OCI-LY1 (cell line): ENCODE measurements at regions not wholly inside any gene's neighbourhood (a gene's known extent, or its start where the extent isn't known, plus 50 kb on each side); places are given as distances from the start of the nearest gene placed in this dataset.

Experiments
- H2AFZ ChIP-seq: fragments of 200-600 bp; sonication (generic), shearing (Covaris generic); 2 replicates; pipeline ENCODE4 v1.6.0; 2014; ENCODE audit warnings: antibody characterized with exemption, mild to moderate bottlenecking, low read length
- H3F3A ChIP-seq: fragments of 200-600 bp; sonication (generic), shearing (Covaris generic); 2 replicates; pipeline ENCODE4 v1.6.0; 2014; ENCODE audit warnings: mild to moderate bottlenecking, antibody characterized with exemption, low read length, moderate library complexity; ENCODE audit not compliant: insufficient read depth
- H3K27ac ChIP-seq: fragments of 200-600 bp; sonication (generic); 2 replicates; pipeline ENCODE4 v1.5.1; 2014; ENCODE audit warnings: low read length, mixed run types, mild to moderate bottlenecking, low read depth; ENCODE audit not compliant: poor library complexity, severe bottlenecking
- H3K27me3 ChIP-seq: fragments of 200-600 bp; sonication (generic); 2 replicates; pipeline ENCODE4 v1.6.0; 2014; ENCODE audit warnings: antibody characterized with exemption, mild to moderate bottlenecking, low read length, moderate library complexity; ENCODE audit not compliant: insufficient read depth
- H3K36me3 ChIP-seq: fragments of 200-600 bp; sonication (generic); 2 replicates; pipeline ENCODE4 v1.6.1; 2014; ENCODE audit warnings: mild to moderate bottlenecking, antibody characterized with exemption, low read length, moderate library complexity, mixed read lengths; ENCODE audit not compliant: insufficient read depth
- H3K4me1 ChIP-seq: fragments of 200-600 bp; sonication (generic); 2 replicates; pipeline ENCODE4 v1.5.1; 2014; ENCODE audit warnings: mild to moderate bottlenecking, low read length, moderate library complexity; ENCODE audit not compliant: insufficient read depth, severe bottlenecking
- H3K4me2 ChIP-seq: fragments of 200-600 bp; sonication (generic), shearing (Covaris generic); 2 replicates; pipeline ENCODE4 v1.6.1; 2014; ENCODE audit warnings: low read length
- H3K4me3 ChIP-seq: fragments of 200-600 bp; sonication (generic); 2 replicates; pipeline ENCODE4 v1.5.1; 2014; ENCODE audit warnings: low read length, low read depth, mild to moderate bottlenecking, mixed read lengths; ENCODE audit not compliant: poor library complexity, severe bottlenecking
- H3K79me2 ChIP-seq: fragments of 200-600 bp; shearing (Covaris generic); 2 replicates; pipeline ENCODE4 v1.6.1; 2016; ENCODE audit warnings: mixed run types, low read length, mixed read lengths; ENCODE audit not compliant: insufficient read depth
- H3K9ac ChIP-seq: fragments of 200-600 bp; sonication (generic), shearing (Covaris generic); 2 replicates; pipeline ENCODE4 v1.6.1; 2014; ENCODE audit warnings: mild to moderate bottlenecking, low read length, mixed read lengths
- H3K9me2 ChIP-seq: fragments of 200-600 bp; sonication (generic), shearing (Covaris generic); 2 replicates; pipeline ENCODE4 v1.6.1; 2014; ENCODE audit warnings: low read depth, mild to moderate bottlenecking, low read length, mixed read lengths
- H3K9me3 ChIP-seq: fragments of 200-600 bp; shearing (Covaris generic); 2 replicates; pipeline ENCODE4 v1.6.1; 2014; ENCODE audit warnings: low read length, mixed read lengths
- H4K20me1 ChIP-seq: fragments of 200-600 bp; sonication (generic), shearing (Covaris generic); 2 replicates; pipeline ENCODE4 v1.6.0; 2016; ENCODE audit warnings: mild to moderate bottlenecking, low read length; ENCODE audit not compliant: insufficient read depth
- CTCF ChIP-seq: fragments of 200-600 bp; sonication (generic), shearing (Covaris generic); IDR thresholded peaks from 2 replicates; pipeline ENCODE4 v1.5.1; 2017; ENCODE audit warnings: mild to moderate bottlenecking, antibody characterized with exemption, low read length, moderate library complexity, mixed read lengths
- EZH2 ChIP-seq: fragments of 200-600 bp; sonication (generic), shearing (Covaris generic); IDR thresholded peaks from 2 replicates; pipeline ENCODE4 v1.8.0; 2017; ENCODE audit warnings: borderline replicate concordance, mixed run types, mild to moderate bottlenecking, antibody characterized with exemption, low read length, moderate library complexity, mixed read lengths

GRCh38 chr9:102047549-102047948, 309.1 kb upstream of the GRIN3A start:
- H3K36me3 ChIP-seq, result no peaks in the 10 kb centered on the region
- TF ChIP-seq CTCF (no peak), EZH2 (no peak)
- no peaks in the 10 kb centered on the region for H3K27me3 ChIP-seq
- no peaks in the 10 kb centered on the region for H3F3A ChIP-seq
- no peaks in the 10 kb centered on the region for H3K4me1 ChIP-seq
- H3K27ac ChIP-seq, result no peak overlapping the region
- H3K4me3 ChIP-seq, result no peak overlapping the region
- no peaks in the 10 kb centered on the region for H3K9me2 ChIP-seq
- no peak overlapping the region for H2AFZ ChIP-seq
- no peaks in the 10 kb centered on the region for H4K20me1 ChIP-seq
- no peak overlapping the region for H3K4me2 ChIP-seq
- H3K79me2 ChIP-seq, result no peaks in the 10 kb centered on the region
- no peaks in the 10 kb centered on the region for H3K9me3 ChIP-seq
- no peak overlapping the region for H3K9ac ChIP-seq

GRCh38 chr9:102044133-102044532, 305.7 kb upstream of the GRIN3A start:
- Histone ChIP-seq H3F3A (no peaks in the 10 kb centered on the region), H3K4me2 (no peak overlapping the region), H3K9me3 (no peaks in the 10 kb centered on the region), H3K79me2 (no peaks in the 10 kb centered on the region), H3K4me3 (no peak overlapping the region), H3K36me3 (no peaks in the 10 kb centered on the region), H3K27me3 (no peaks in the 10 kb centered on the region), H4K20me1 (no peaks in the 10 kb centered on the region), H3K27ac (no peak overlapping the region), H3K4me1 (no peaks in the 10 kb centered on the region), H2AFZ (no peak overlapping the region), H3K9ac (no peak overlapping the region), H3K9me2 (no peaks in the 10 kb centered on the region)
- TF ChIP-seq CTCF (no peak), EZH2 (no peak)

GRCh38 chr9:102038006-102038405, 299.6 kb upstream of the GRIN3A start:
- H3K4me3 ChIP-seq, result no peak overlapping the region
- no peaks in the 10 kb centered on the region for H3F3A ChIP-seq
- TF ChIP-seq CTCF, result no peak

More at GRCh38 chr9:102038006-102038405, 299.6 kb upstream of the GRIN3A start:
- Histone ChIP-seq H3K9me3 (no peaks in the 10 kb centered on the region), H3K9ac (no peak overlapping the region), H3K4me2 (no peak overlapping the region), H3K27me3 (no peaks in the 10 kb centered on the region), H2AFZ (no peak overlapping the region), H3K4me1 (no peaks in the 10 kb centered on the region), H4K20me1 (no peaks in the 10 kb centered on the region), H3K9me2 (no peaks in the 10 kb centered on the region), H3K27ac (no peak overlapping the region), H3K36me3 (no peaks in the 10 kb centered on the region), H3K79me2 (no peaks in the 10 kb centered on the region)
